NCI-H2107 treated with DMSO at 0.1 percent for 48 hours (cell line): ENCODE measurements at regions not wholly inside any gene's neighbourhood (a gene's known extent, or its start where the extent isn't known, plus 50 kb on each side); places are given as distances from the start of the nearest gene placed in this dataset.

ENCODE experiments used
- DNase-seq: peaks from one replicate; lab custom pipeline; 2025; ENCODE audit not compliant: unreplicated experiment; lab: John Stamatoyannopoulos, UW

DNA sequence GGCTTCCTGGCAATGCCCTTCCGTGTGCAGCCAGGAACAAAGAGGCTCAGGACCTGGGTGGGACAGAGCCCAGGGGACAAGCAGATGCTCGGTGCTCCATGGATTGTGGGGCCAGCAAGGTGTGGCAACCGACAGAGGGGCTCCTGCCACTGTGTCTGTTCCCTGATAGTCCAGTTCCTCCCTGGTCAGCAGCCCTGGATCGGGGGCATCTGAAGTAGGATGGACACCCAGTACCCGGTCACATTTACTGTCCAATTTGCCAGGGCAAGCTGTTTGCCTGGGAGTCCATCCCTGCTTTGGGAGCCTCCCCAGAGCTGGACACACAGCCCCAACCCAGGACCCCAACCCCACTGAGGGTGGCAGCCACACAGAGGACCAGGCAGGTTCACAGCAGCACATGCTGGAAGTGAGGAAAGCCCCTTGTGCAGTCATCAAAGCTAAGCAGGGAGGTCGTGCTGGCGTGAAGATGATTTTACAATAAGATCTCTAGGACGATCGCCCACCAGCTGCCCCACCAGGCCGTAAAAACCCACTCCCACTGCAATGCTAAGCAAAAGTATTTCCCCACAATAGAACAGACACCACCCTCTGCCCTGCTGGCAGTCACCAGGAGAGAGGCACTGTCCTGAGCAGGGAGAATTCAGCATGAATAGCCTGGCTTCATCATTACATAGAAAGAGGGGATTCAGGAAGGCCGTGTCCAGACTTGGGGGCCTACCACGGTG, 141.7 kb downstream of the NDUFA10 start:
- no peak for DNase-seq

DNA sequence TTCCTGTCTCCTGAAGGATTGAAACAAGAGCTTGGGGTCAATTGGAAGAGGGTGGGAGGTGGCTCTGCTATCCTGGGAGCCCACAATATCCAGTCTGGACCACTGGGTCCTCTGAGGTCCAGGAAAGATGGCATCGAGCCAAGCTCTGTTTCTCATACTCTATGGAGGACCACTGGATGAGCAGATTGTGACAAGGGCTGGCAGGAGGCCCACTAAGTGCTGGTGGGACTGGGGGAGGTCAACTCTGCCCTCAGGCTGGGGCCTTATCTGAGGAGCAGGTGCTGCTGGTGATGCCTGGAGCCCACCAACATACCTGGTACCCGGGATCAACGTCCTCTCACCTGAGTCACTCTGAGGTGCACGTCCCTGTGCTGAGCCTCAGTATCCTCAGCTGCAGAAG, 142.4 kb downstream of the NDUFA10 start:
- no peak for DNase-seq

- peak; percentile 33 for DNase-seq
These were observed 142.8 kb downstream of the NDUFA10 start for GRCh38 chr2:239882331-239882732.

DNA sequence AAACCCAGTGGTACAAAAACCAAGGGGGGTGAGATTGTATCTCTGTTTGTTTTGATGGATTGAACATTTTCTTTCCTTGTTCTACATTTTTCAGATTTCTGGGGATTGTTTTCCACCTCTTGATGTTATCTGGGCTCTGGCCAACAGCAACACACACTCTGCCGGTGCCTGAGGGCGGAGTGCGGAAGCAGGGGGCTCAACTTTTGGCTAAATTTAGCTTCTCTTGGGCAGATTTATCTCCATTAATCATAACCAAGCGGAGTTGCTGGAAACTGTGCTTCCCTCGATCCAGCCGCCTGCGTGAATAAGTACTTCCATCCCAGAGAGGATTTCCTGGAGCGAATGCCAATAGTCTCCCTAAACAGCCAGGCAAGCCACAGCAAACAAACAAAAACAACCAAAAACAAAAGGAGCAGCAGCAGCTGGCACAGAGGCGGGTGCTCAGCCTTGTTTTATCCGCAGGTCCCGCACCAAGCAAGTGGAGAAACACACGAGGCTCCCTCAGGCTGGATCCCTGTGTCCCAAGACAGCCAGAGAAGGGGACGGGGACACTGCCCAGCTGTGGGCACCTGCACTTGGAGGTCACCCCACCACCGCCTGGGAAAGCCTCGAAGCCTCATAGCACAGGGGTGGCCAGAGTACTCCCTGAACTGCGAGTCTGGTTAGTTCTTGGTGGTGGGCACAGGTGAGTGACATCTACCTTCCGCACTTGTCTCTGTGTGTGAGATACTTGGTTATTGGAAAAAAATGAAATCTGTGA, 143.4 kb downstream of the NDUFA10 start:
- DNase-seq: no peak

- DNase-seq: no peak
These were observed 144.1 kb downstream of the NDUFA10 start for GRCh38 chr2:239881031-239881471.

DNA sequence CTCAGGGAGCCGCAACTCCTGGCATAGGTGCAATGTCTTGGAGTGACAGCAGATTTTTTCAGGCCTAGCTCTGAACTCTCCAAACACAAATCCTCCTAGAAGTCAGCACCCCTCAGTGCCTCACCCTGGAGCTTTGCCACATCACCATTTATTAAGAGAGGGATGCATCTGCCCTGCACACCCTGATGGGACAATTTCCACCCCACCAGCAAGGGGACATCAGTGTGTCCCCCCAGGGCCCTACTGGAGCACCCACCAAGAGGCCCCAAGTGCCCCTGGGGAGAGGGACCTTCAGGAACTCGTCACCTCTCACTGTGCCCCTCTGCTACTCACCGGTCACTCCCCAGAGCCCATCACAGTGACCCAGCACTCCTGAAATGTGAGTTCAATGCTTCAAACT, 144.7 kb downstream of the NDUFA10 start:
- no peak for DNase-seq

- DNase-seq: no peak
These were observed 145.6 kb downstream of the NDUFA10 start for GRCh38 chr2:239879423-239880084.

DNA sequence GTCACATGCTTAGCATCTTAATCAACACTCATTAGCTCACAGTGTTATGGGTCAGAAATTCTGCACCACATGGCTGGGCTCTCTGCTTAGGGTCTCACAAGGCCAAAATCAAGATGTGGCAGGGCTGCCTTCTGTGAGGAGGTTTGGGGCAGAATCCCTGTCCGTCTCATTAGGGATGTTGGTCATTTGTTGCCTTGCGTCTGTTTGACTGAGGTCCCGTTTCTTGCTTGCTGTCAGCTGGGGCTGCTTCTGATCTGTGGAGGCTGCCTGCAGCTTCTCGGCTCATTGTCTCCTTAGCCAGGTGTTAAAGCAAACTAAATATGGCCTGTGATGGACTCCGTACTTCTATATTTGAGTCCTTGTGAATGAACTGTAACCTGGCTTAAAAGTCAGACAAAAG, 146.5 kb downstream of the NDUFA10 start:
- DNase-seq: no peak

- no peak for DNase-seq
These were observed 148.2 kb downstream of the NDUFA10 start for GRCh38 chr2:239876948-239877289.

DNA sequence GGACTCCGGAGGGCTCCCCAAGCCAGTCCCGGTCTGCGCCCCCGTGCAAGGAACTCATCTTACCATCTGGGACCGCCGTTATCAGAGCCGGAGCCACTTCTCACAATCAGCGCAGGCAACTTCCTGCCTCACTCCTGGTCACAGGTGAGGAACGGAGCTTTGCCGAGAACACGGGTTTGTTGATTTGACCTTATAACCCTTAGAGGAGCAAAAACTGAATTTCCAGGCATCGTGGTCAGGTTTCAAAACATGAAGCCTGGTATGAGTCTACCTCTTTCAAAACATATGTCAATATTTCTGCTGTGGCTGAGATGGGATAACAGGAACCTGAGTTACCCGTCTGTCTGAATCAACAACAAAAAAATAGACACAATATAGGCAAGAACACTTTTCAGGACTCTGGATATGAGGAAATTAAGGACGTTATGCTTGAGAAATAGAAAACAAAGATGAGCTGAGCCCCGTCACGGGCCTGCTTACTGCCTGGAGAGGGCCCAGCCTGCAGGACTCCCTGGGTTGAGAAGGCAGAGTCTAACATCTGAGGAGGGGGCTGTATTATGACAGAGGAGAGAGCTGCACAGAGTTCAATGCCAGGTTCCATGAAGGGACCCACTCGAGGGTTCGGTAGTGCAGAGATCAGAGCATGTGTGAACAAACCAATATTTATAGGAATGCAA, 148.7 kb downstream of the NDUFA10 start:
- DNase-seq: no peak

GRCh38 chr2:239874636-239875356, 150.3 kb downstream of the NDUFA10 start:
- DNase-seq: no peak

DNA sequence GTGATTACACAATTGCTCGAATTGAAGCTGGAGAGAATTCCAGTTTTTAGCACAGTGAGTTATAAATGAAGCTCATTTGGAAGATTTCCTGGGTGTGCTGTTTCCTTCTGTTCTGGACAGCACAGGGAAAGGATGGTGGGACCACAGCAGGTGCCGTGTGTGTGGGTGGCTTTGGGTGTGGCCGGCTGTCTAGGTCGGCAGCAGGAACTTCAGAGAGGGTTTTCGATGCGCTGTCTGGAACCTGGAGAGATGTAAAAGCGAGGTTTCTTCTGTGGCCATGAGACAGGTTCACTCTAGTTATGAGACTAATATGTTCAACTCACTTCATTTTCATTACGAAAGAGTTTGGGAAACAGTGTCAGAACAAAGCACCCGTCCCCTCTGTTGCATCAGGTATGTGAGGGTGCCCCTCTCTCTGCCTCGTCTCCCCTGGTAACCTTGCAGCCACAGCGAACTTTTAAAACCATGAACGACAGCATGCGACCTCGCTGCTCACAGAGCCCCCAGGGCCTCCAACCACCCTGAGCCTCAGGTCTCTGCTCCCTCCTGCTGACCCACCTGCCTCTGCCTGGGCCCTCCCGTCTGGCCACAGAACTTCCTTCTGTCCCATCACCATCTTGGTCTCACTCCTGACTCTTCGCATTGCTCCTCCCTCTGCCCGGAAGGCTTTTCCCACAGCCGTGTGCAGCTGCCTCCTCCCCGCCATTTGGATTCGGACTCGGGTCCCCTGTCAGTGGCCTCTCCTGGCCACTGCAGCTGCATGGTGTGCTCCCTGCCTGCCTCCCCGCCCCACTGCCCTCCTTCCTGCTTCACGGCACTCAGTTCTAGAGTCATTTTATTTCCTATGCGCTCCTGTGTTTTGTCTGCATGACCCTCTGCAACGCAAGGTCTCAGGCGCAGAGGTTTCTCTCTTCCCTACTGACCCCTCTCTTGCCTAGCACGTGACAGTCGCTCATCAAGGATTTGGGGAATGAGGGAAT, 151.2 kb downstream of the NDUFA10 start:
- DNase-seq: no peak

DNA sequence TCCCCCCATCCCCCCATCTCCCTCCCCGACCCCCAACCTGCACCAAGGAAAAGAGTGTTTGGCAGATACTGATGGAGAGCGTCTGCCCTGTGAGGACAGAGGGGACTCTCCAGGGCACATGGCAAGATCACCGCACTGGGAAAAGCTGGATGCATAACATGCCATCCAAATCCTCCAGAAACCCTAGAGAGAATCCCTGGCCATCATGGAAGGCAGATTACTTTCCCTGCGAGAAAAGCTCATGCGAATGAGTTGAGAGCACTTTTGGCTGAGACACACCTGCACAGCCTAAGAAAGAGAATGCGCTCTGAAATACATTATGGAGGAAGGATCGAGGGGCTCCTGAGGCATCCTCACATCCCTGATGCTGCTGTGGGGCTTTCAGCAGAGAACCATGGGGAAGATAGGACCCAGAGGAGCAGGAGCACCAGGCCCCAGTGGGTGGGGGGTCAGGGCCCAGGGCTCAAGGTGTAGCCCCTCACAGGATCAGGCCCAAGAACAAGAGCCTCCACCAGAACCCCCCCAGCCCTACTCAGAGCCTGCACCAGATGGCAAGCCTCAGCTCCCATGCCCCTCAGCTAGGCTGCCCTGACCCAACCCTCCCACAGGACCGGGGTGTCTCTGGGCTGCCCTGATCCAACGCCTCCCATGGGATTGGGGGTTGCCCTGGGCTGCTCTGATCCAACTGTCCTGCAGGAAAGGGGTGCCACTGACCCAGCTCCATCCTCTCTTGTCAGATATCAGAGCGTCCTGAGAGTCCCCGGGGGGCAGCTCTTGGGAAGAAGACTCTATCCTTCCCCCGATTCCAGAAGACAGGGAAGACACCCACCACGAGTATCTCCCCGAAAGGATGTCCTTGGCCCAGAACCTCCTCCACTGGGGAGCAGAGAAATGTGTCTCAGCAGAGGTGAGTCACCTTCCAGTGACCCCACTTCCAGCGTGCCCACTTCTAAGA, 153.4 kb downstream of the NDUFA10 start:
- DNase-seq: no peak

DNA sequence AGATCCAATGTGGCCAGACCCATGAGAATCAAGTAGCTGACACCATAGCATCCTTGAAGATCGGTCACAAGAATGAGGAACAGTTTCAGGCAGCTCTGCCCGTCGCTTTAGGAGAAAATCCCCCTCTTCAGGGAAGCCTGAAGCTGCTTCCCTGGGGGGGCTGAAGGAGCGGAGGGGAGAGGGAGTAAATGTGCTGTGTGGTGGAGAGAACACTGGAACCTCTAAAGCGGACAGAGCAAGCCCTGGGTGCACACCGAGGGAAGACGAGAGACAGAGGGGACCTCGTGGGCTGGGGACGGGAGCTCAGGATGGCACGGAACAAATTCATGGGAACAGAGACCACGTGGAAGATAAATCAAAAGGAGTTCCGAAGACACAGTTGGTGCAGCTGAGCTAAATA, 154.3 kb downstream of the NDUFA10 start:
- no peak for DNase-seq

GRCh38 chr2:239870276-239870675, 154.9 kb downstream of the NDUFA10 start:
- no peak for DNase-seq

DNA sequence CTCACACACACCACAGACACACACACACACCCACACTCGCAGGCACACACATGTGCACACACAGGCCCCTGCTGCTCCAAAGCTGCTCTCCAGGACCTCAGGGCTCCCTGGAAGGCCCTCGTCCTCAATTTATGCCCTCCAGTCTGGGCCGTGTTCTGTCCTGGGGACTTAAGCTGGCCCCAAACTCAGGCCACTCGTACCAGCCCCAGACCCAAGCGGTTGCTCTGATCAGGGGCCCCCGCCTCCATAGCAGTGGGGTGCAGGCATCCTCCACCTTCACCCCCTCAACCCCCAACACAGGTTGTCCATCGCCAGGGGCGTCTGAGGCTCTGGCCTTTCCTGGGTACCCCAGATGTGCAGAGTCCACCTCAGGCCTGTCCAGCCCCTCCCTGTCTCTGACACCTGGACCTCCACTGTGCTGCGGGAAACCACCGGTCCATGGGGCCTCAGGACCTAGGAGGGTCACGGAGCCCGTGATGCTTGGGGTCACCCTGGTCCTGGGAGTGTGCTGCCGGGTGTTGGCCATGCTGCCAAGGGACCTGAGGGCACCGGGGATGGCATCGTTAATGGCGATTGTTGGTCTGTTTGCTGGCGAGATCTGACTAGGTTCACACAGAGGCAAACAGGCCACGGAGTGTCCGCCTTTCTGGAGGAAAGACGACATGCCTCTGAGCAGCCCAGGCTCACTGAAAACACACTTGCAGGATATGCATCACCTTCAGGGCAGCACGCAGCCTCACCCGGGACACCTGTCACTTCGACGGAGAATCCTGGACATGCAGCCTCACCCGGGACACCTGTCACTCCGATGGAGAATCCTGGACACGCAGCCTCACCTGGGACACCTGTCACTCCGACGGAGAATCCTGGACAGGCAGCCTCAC, 155.6 kb downstream of the NDUFA10 start:
- no peak for DNase-seq

DNA sequence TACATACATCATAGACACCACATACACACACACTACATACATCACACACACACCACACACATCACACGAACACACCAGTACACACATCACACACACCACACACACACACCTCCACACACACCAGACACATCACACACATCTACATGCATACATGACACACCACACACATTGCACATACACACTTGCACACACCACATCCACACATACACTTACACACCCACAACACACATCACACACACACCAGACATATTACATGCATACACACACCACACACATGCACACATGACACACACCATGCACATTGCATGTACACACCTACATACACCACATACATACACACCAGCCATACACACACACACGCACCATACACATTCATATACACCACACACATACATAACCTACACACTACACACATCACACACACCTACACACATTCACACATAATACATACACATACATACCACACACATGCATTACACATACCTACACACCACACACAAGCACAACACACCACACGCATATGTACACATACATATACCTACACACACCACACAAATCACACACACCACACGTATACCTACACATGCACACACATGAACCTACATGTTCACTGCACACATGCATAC, 156.5 kb downstream of the NDUFA10 start:
- DNase-seq: no peak
